ENCODE measurements at regions not wholly inside any gene's neighbourhood (a gene's known extent, or its start where the extent isn't known, plus 50 kb on each side); places are given as distances from the start of the nearest gene placed in this dataset.

DNA sequence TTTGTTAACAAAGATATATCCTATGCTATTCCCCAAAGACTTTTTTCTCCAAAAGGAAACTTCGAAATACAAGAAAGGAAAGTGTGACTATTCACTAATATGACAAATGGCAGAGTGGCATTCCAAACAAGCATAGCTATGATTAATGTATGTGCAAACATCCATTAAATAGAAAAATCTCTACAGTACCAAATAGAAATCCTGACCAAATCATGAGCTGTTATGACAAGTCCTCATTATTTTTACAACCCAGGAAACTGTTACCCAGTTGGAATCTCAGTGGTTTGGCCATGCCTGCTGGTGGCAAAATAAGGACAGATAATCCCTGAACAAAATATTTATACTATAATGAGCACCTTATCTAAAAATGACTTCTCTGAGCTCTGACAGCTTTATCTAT, 202.1 kb downstream of the SEC23A start:
- no peak for FAIRE-seq

DNA sequence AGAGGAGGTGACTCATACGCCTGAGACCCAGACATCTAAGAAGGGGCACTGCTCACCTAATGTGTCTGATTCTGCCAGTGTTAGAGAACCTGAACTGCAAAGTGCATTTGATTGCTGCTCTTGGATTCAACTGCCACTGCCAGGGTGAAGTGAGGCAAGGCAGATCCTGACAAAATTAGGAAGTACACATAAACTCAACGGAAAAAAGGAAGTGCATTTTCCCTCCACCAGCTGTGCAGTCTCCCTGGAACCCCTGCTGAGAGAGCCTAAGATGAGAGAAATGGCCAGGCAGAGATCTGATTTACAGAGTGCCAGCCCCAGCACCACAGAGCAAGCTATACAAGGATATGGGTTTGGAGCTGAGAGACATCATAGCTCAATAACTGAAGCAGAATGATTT, 215.3 kb downstream of the SEC23A start:
- FAIRE-seq = no peak

DNA sequence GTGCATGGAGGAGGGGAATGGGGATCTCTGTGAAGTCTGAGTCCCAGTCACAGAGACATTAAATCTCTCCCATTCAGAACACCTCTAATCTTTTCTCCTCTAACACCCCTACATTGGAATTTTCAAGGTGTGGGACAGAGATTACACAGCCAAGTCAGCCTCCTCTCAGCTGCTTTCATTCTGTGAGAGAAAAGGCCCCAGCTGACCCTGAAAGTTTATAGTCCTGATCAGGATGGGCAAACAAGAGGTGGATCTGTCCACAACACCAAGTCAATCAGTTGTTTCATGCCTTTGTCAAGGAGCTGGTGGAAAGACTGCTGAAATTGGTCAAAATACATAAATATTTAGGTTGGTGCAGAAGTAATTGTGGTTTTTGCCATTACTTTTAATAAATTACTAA, 218.9 kb downstream of the SEC23A start:
- FAIRE-seq = no peak

GRCh38 chr14:38883127-38883526, 219.9 kb downstream of the SEC23A start:
- FAIRE-seq = no peak

DNA sequence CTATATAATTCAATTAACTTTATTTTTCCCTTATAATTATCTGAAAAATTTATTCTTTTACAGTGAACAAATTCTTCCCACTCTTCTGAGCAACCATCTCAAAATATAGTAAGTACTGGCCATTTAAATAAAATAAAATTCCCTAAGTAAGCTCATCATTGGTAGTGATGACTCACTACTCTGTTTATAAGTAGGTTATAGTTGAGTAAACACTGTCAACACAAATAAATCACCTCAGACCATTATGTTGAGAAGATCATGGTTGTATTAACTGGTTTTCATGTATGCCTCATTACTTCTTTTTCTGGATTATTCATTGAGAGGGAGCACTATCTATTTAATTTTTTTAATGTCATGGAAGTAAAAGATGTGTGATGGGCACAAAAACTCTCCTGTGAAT, 220.5 kb downstream of the SEC23A start:
- FAIRE-seq = no peak

DNA sequence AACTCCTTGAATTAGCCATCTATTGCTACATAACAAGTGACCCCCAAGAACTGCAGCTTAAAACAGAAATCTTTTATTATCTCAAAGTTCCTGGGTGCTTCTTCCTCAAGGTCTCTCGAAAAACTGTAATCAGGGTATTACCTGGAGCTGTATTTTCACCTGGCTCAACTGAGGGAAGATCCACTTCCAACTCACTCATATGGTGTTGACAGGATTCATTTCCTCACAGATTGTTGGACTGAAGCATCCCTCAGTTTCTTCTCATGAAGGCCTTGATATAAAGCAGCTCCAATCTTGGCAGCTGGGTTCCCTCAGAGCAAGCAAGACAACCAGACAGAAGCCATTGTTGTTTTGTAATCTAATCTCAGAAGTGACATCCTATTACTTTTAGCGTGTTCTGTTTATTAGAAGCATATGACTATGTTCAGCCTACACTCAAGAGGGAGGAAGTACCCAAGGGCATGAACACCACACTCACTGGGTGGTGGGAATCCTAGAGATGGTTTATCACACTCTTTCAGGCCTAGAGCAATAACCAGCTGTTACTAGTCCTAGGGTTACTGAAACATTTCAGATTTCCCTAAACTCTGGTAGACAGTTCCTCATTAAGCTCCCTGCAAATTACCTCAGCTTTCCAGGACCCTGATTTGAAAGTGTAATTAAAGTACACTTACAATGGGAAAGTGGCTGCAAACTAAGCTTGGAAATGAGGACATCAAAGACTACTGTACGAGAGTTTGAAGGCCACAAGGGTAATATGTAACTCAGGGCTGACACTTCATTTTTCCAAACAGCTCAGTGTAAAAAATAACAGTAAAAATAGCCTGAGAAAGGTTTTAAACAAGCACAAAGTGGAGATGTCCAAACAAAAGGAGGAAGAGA, 222.2 kb downstream of the SEC23A start:
- no peak for FAIRE-seq

- no peak for FAIRE-seq
Observed at GRCh38 chr14:38877744-38878388, 225.2 kb downstream of the SEC23A start.

- FAIRE-seq = no peak
Observed at GRCh38 chr14:38874721-38875120, 228.3 kb downstream of the SEC23A start.

DNA sequence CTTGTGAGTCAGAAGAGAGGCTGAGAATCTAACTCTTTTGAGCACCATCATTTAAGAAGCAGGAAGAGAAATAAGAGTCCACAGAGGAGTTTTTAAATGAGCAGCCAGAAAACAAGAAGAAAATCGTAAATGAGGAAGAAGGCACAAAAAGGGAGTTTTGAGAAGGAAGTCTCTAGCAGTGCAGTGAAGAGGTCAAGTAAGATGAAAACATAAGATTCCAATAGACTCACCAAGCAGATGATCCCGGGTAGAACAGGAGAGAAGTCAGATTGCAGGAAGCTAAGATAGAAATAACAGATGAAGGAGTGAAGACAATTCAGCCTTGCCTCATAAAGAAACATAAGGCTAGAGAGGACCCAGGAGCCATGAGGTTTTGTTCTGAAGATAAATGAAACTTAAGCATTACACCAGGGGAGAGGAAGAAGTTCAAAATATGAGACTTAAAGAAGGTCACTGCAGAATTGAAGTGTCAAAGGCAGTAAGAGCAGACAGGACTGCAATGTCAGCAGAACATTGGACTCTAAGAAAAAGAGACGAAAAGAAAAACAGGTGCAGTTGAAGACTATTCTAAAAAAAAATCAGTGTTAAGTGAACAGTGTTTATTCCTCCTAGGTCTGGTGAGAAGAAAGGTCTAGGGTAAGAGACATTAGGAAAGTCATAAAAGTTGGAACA, 229.0 kb downstream of the SEC23A start:
- no peak for FAIRE-seq

GRCh38 chr14:38870296-38870836, 232.7 kb downstream of the SEC23A start:
- FAIRE-seq = no peak

DNA sequence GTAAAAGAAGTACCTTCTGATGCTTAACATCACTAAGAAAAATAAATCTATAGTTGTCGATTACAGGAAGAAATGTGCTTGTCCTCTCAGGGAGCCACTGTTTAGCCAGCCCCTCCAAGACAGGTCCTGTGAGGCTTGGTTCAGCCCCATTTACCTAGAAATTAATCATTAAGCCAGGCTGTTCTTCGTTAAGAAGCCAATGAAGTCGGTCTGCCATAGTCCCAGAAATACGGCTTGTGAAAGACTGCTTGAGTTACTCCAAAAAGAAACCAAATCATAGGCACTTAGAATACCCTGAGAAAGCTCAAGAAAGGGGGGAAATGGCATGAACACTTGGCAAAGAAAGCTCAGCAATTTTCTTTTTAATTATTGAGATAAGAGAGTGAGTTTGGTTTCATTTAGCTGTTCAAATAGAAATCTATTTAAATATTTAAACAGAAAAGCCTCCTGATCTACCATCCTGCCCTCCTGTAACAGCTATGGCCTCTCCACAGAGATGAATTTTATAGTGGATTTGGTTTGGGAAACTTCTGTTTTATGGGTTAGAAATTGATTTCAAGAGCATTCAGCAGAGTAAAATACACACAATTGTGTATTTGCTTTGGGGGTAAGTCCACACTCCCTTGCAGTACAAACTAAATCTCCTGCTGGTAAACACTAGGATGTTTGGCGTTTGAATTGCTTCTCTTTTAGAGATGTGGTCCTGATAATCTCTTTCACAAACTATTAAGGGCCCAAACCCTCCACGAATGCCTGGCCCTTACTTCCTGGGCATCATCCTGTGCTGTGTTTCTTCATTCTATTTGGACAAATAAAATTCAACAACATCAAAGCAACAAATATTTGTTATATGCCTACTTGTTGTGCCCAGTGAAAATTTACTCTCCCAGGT, 234.4 kb downstream of the SEC23A start:
- no peak for FAIRE-seq

- peak; percentile 33 for FAIRE-seq
Observed at GRCh38 chr14:38867561-38868150, 235.4 kb downstream of the SEC23A start.

GRCh38 chr14:38866461-38866860, 236.6 kb downstream of the SEC23A start:
- no peak for FAIRE-seq

DNA sequence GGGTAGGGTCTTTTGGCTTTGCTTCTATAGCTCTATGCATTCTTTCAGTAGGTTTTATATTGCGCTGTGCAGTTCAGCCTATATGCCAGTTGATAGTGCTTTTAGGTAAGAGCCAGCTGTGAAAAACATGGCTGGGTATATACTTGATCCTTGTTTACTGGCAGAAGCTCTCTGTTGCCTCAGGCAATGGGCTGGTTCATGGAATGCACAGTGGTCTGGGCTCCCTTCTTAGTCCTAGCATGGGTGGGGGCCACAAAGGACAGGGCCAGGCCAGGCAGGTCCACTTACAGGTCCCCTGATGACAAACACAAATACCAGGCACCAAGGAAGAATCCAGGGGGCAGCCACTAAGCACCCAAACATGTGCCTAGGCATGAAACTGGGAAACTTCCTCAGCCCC, 240.7 kb downstream of the SEC23A start:
- no peak for FAIRE-seq

GRCh38 chr14:38860530-38860929, 242.5 kb downstream of the SEC23A start:
- no peak for FAIRE-seq

DNA sequence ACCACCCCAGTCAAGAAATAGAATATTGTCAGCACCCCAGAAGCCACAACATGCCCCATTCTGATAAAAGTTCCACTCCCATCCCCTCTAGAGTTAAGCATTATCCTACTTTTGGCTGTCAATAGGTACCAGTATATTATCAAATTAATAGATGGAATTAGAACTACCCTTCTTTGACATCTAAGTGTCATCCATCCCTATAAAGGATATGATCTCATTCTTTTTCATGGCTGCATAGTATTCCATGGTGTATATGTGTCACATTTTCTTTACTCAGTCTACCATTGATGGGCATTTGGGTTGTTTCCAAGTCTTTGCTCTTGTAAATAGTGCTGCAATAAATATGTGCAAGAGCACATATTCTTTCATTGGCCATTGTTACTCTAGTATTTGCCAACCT, 246.2 kb downstream of the SEC23A start:
- no peak for FAIRE-seq

DNA sequence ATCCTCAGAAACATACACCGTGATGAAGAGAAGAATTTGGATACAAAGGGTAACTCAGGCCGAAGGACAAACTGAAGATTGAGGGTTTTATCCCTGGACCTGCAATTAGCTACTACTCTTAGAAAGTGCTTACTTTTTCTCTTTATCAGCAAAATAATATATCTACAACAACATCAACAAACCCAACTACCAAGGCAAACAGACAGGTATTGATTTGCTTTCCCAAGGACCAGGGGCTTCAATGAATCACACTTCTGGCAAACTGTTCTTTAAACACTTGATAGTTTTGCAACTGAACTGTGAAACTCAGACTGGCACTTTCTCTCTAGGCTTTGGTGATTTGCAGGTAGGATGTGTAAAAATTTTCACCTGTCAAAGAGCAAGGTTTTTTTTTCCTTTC, 247.5 kb downstream of the SEC23A start:
- FAIRE-seq = no peak

- FAIRE-seq = no peak
Observed at GRCh38 chr14:38851111-38851510, 251.9 kb downstream of the SEC23A start.

DNA sequence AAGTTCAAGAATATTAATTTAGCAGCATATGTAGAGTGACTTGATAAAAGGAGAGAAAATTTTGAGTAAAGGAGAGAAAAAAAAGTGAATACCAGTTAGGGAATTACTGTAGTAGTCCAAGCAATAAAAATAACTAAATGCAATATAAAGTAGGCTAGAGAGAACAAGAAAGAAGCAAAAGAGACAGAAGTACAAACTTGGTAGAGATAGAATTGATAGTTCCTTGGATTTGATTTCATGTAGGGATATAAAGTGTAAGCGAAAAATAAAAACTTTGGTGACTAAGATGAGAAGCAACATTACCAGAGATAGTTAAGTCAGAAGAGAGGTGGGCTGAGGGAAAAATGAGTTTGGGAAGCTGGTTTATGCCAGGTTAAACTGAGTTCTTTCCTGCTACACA, 252.4 kb downstream of the SEC23A start:
- FAIRE-seq = no peak

DNA sequence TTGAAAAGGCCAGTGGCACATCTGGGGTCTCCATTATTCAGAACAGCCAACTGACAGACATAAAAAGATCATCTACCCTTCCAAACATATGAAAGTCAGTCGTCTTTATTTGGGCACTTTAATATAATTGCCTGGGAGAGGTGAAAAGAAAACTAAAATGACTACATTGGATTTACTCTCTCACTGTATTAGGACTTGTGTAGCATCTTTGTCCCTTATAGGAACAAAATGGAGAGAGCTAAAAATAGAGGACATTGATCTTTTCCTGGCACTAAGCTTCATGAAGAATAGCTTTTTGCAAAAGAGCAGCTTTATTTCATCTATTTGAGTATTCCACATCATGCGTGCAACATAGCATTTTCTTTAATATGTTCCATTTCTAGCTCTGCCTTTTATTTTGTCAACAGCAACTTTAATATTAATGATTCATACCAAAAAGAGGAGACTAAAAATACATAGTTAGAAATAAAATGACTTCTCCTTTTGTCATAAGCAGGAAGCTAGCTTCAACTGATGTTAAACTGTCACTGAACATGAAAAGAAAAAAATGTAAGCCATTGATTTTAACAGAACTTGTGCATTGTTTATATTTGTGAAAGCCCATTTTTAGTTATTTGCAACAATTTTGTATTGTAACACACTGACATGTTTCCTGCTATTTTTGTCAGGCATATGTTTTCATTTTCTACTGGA, 254.6 kb downstream of the SEC23A start:
- no peak for FAIRE-seq

DNA sequence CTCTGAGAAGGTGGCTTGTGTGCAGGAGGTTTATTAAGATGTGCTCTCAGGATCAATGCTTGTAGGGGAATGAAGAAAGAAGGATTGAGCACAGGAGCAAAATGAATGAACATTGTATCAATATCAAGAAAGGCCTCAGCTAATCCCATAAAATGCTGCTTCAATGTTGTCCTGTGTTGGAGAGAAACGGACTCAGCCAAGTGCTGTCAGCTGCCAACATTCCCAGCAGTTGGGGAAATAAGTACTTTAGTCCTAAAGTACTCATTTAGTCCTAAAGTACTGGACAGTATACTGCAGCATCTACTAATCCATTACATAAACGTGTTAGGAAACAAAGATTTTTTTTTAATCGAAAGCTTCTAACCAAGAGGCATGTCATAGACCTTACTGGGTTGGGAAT, 255.9 kb downstream of the SEC23A start:
- FAIRE-seq = no peak
